HG03457 (cell line): ENCODE measurements at regions not wholly inside any gene's neighbourhood (a gene's known extent, or its start where the extent isn't known, plus 50 kb on each side); places are given as distances from the start of the nearest gene placed in this dataset.
"Not testable (repeated sequence)": the region's sequence is repeated elsewhere in the genome, so short reads cannot be mapped to it uniquely, and the experiment has no call there.

Experiments
- ATAC-seq: cut with Tn5 transposase; IDR thresholded peaks from one replicate; pipeline ENCODE4 v1.9.1; 2021; ENCODE audit warnings: moderate number of reproducible peaks; ENCODE audit not compliant: unreplicated experiment

DNA sequence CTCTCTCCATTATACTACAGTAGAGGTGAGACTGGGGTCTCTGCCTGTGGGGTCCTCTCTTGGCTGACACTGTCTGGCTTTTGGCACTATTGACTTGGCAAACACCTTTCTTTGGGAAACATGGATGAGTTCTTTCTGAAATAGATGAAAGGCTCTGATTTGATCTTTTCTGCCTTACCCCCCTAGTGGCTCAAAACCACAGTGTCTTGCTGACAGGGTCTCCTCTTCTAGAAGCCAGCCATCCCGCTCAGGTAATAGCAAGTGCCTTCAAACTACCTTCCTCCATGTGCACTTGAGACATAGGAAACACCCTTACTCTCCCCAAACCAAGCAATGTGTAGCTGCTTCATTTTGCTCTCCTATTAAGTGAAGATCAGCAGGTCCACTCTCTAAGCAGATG lies 260.4 kb downstream of the BRINP2 start:
- ATAC-seq: no peak

GRCh38 chr1:177429234-177429633 lies 258.5 kb downstream of the BRINP2 start:
- ATAC-seq: no peak

GRCh38 chr1:177427811-177428210 lies 257.1 kb downstream of the BRINP2 start:
- ATAC-seq: no peak

GRCh38 chr1:177426497-177426896 lies 255.7 kb downstream of the BRINP2 start:
- ATAC-seq: no peak

- no peak for ATAC-seq
These were observed 254.4 kb downstream of the BRINP2 start for GRCh38 chr1:177425199-177425598.

- ATAC-seq: no peak
These were observed 254.0 kb downstream of the BRINP2 start for GRCh38 chr1:177424744-177425143.

GRCh38 chr1:177423090-177423489 lies 252.3 kb downstream of the BRINP2 start:
- ATAC-seq: no peak

DNA sequence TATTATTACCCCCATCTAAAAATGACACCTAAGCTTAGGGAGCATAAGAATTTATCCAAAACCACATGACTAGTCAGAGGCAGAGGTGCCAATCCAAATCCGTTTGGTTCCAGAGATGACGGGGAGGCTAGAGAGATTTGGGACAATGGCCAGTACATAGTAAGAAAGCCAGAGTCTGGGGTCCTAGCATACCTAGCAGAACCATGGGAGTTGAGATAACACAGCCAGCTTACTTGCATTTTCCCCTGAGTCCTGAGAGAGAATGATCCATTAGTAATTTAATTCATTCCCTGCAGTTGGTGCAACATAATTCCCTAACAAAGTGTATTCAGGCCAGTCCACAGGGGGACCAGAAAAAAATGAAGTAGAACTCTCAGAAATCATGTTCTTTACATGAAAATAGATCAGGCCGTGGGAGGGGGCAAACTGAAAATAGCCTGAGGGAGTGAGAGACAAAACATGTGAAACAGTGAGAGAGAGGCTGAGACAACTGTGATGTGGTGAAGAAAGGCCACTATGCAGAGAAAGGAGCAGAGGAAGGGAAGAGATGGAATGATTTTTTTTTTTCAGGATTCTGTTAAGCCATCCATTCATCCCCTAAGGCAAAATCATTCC lies 243.3 kb downstream of the BRINP2 start:
- no peak for ATAC-seq

DNA sequence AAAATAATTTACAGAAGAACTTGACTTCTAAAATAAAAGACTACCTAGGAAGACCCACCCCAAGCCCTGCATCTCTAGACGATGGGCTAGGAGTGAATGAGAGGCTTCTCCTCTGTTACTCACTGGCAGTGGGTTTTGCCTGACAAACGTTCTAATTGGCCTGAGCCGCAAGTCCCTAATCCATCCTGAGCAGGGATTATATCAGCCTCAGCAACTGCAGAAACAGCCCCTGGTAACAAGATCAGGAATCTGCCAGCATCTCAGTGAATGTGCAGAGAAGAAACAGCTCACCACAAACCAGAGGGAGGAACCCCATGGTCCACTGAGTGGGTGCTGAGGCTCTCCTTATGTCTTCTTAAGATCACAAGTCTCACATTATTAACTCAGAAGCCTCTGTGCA lies 240.6 kb downstream of the BRINP2 start:
- ATAC-seq: no peak

- ATAC-seq: no peak
These were observed 239.5 kb downstream of the BRINP2 start for GRCh38 chr1:177410179-177410766.

GRCh38 chr1:177406323-177406722 lies 235.6 kb downstream of the BRINP2 start:
- not testable (repeated sequence) for ATAC-seq

GRCh38 chr1:177392336-177392735 lies 221.6 kb downstream of the BRINP2 start:
- no peak for ATAC-seq

DNA sequence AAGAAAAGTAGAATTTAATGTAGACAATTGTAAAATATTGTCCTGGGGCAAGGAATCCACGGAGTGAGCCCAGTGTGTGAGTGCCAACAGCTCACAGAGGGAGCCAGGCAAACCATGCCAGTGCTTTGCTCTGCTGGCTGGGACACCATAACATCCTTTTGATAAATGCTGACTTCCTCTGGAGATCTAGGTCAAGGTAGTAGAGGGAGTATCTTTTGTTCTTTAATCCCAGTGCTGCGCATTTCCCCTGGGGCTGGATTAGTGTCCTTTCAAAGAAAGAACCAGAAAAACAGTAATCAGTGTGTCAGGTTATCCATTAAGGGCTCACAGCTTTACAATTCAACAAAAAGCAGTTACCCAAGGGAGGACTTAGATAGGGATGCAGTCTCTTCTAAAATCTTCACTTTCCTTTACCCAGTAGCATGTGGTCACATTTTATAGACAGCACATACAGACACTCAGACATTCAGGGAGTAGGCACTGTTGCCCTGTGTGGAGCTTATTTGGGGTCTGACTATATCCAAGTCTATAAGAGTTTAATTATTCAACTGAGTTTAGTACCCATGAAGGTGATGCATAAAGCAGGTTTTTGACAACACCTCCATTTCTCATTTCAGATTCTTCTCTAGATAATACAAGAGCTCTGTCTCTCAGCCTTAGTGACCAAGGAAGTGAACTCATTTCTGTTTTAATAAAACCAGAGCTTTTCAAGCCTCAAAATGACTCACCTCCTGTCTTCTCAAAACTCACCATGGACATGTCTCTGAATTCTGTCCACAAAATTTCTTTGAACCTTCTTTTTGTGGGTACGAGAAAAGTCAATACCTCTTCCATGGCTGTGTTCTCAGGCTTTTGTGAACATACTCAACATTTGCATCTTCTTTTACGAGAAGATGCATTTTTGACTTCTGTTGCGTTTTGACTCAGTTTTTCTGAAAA lies 215.3 kb downstream of the BRINP2 start:
- no peak for ATAC-seq

DNA sequence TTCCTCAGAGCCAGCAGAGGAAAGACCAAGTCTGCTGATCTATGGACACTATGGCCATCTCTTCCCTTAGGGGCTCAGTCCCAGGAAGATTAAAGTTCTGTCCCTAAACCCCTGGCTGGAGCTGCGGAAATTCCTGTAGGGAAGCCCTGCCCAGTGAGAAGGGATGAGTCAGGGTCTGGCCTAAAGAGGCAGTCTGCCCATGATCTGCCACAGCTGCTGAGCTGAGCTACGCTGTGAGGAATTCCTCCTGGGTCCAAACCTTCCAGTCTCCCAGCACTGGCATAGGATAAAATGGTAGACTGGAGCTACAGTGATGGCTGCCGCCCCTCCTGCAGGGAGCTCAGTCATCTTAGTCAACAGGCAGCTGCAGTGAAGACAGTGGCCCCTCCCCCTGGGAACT lies 213.7 kb downstream of the BRINP2 start:
- no peak for ATAC-seq

GRCh38 chr1:177383715-177384114 lies 213.0 kb downstream of the BRINP2 start:
- ATAC-seq: no peak

DNA sequence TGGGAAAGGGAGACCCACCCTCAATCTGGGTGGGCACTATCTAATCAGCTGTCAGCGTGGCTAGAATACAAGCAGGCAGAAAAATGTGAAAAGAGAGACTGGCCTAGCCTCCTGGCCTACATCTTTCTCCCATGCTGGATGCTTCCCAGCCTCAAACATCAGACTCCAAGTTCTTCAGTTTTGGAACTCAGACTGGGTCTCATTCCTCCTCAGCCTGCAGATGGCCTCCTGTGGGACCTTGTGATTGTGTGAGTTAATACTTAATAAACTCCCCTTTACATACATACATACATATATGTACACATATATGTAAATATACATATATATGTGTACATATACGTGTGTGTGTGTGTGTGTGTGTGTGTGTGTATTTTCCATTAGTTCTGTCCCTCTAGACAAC lies 207.1 kb downstream of the BRINP2 start:
- no peak for ATAC-seq

- ATAC-seq: no peak
These were observed 197.5 kb downstream of the BRINP2 start for GRCh38 chr1:177368255-177368654.

GRCh38 chr1:177366091-177366490 lies 195.3 kb downstream of the BRINP2 start:
- ATAC-seq: no peak

- no peak for ATAC-seq
These were observed 190.0 kb downstream of the BRINP2 start for GRCh38 chr1:177360791-177361190.

DNA sequence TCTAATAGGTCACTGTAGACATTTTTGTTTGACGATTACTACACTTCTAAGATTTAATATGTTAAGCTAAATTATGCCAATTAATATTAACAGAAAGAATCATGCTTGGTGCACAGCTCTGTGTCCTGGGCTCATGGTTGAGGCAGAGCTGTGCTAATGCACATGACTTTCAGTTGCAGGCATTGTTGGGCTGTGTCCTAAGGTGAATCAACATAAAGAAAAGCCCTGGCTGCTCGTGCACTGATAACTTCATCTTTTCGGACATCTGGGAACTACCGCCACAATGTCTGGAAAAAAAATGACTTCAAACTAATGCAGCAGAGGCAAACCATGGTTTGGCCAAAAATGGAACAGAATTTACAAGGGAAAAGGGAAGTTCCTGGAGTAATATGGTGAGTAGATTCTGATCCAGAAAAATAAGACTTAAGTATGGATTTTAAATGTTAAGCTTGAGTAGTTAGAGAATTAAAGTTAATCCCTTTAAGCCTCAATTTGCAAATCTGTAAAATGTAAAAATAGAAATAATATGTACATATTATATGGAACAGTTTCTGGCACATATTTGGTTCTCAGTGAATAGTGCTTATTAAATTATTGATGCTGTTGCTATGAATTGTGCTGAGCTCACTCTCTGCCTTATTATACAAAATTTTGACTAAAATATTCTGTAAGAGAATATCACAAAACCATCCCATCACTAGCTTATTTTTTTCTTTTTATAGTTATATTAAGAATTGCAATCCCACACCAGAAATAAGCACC lies 186.1 kb downstream of the BRINP2 start:
- no peak for ATAC-seq

DNA sequence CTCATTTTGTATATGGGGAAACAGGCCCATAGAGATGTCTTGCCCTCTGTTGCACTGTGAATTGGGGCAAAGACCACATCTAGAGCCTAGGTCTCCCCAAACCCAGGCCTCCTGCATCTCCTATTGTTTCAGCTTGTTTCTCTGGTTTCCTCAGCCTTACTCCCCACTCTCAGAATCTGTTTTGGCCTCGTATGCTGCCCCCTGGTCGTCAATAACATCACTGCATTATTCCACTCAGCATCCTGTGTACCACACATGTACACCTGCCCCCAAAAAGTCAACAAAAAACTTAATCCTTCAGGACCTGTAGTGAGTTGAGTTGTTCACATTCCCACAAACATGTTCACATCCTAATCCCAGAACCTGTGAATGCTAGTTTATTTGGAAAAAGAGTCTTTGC lies 184.8 kb downstream of the BRINP2 start:
- ATAC-seq: no peak
